Activated B cell treated with CpG ODN at 0.5 μM for 24 hours (primary cell): ENCODE measurements at regions not wholly inside any gene's neighbourhood (a gene's known extent, or its start where the extent isn't known, plus 50 kb on each side); places are given as distances from the start of the nearest gene placed in this dataset.

Source experiments
- ATAC-seq: fragments of 200-7000 bp; cut with Tn5 transposase; one replicate; pipeline ENCODE4 v1.10.0; 2021; ENCODE audit warnings: low read depth, mild to moderate bottlenecking, moderate library complexity
- CTCF ChIA-PET: fragments of 350-600 bp; sonication (Branson Sonifier 250); formaldehyde crosslinking; loops from one replicate; lab custom pipeline; 2021; ENCODE audit warnings: antibody characterized with exemption; lab: Charles Lee
- POLR2A ChIA-PET: fragments of 350-600 bp; sonication (Branson Sonifier 250); formaldehyde crosslinking; loops from one replicate; lab custom pipeline; 2021; ENCODE audit warnings: antibody characterized with exemption; lab: Charles Lee
- DNase-seq: peaks from one replicate; pipeline ENCODE4 v3.0.0; 2022
- H3K27ac Mint-ChIP-seq: one replicate; pipeline ENCODE4 v1.8.0; 2020; ENCODE audit warnings: mixed read lengths
- H3K27me3 Mint-ChIP-seq: one replicate; pipeline ENCODE4 v1.8.0; 2021; ENCODE audit warnings: mixed read lengths
- H3K36me3 Mint-ChIP-seq: one replicate; pipeline ENCODE4 v1.8.0; 2021; ENCODE audit warnings: low read depth, mixed read lengths
- H3K4me1 Mint-ChIP-seq: one replicate; pipeline ENCODE4 v1.8.0; 2021; ENCODE audit warnings: mixed read lengths
- H3K4me3 Mint-ChIP-seq: one replicate; pipeline ENCODE4 v1.8.0; 2020; ENCODE audit warnings: mild to moderate bottlenecking, mixed read lengths
- H3K9me3 Mint-ChIP-seq: one replicate; pipeline ENCODE4 v1.8.0; 2020; ENCODE audit warnings: mixed read lengths
- CTCF ChIP-seq: fragments of 200-600 bp; IDR thresholded peaks from one replicate; pipeline ENCODE4 v1.8.0; 2022; ENCODE audit warnings: antibody characterized with exemption, mild to moderate bottlenecking
- intact Hi-C: fragments of 100-400 bp; cut with micrococcal nuclease; formaldehyde crosslinking; loops from one replicate; pipeline ENCODE4 v1.15.1; 2024

GRCh38 chr11:116560589-116560988, 212.2 kb downstream of the BUD13 start:
- Mint-ChIP-seq H3K9me3 (peaks cover 9% of the 10 kb centered on the region), H3K4me3 (no peak overlapping the region), H3K36me3 (no peaks in the 10 kb centered on the region), H3K27me3 (peaks cover 5% of the 10 kb centered on the region), H3K27ac (no peak overlapping the region), H3K4me1 (no peaks in the 10 kb centered on the region)
- POLR2A ChIA-PET, result no interaction called here
- intact Hi-C loops, result no loop called here
- no peak for TF ChIP-seq CTCF
- CTCF ChIA-PET, result no interaction called here
- ATAC-seq, result no peak
- no peak for DNase-seq

- ChIA-PET CTCF (no interaction called here), POLR2A (no interaction called here)
- H3K27me3 Mint-ChIP-seq, result peaks cover 10% of the 10 kb centered on the region
- H3K36me3 Mint-ChIP-seq, result no peaks in the 10 kb centered on the region
- no peak for DNase-seq
- no peak overlapping the region for H3K27ac Mint-ChIP-seq
- H3K4me1 Mint-ChIP-seq, result no peaks in the 10 kb centered on the region
- H3K4me3 Mint-ChIP-seq, result no peak overlapping the region
- no peak for TF ChIP-seq CTCF
- peaks cover 5% of the 10 kb centered on the region for H3K9me3 Mint-ChIP-seq
- ATAC-seq, result no peak
- intact Hi-C loops, result no loop called here
These were observed 214.1 kb downstream of the BUD13 start for GRCh38 chr11:116558504-116559211.

DNA sequence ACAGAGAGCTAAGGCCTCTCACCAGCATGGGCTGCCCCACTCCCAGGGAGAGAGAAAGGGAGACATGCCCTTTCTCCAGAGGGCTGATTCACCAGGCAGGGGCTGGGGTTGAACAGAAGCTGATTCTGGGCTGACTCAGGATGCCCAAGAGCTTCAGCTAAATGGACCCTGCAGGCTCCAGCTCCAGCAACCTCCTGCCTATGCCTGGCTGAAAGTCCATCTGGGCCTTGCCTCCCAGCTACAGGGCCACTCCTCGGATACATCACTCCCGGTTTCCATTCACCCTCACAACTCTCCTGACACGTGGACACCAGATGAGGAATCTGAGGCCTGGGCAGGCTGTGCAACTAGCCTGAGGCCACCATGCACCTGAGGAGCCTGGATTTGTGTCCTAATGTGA, 215.5 kb downstream of the BUD13 start:
- H3K27me3 Mint-ChIP-seq, result peaks cover 10% of the 10 kb centered on the region
- intact Hi-C loops, result no loop called here
- no peaks in the 10 kb centered on the region for H3K36me3 Mint-ChIP-seq
- no peak overlapping the region for H3K27ac Mint-ChIP-seq
- POLR2A ChIA-PET, result no interaction called here
- no peaks in the 10 kb centered on the region for H3K4me1 Mint-ChIP-seq
- ATAC-seq (no peak), DNase-seq (no peak)
- no peak overlapping the region for H3K4me3 Mint-ChIP-seq
- peaks cover 5% of the 10 kb centered on the region for H3K9me3 Mint-ChIP-seq
- CTCF ChIA-PET, result no interaction called here
- no peak for TF ChIP-seq CTCF

DNA sequence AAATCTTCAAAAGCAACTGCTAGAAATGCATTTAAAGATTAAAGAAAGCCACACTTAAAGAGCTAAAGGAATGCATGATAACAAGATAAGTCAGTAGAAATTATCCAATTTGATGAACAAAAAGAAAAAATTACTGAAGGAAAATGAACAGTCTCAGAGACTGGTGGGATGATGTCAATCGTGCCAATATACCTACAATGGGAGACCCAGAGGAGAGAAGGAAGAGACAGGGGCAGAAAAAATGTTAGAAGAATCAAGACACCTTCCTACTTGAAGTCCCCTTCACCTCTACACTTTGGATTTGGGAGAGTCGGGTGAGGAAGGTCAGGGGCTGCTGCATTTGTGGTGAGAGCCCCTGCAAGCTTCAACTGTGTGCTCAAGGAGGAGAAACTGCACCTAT, 216.3 kb downstream of the BUD13 start:
- TF ChIP-seq CTCF, result no peak
- ChIA-PET CTCF (no interaction called here), POLR2A (no interaction called here)
- Mint-ChIP-seq H3K4me1 (no peaks in the 10 kb centered on the region), H3K4me3 (no peak overlapping the region), H3K9me3 (peaks cover 5% of the 10 kb centered on the region), H3K27ac (no peak overlapping the region), H3K27me3 (peaks cover 11% of the 10 kb centered on the region), H3K36me3 (no peaks in the 10 kb centered on the region)
- intact Hi-C loops, result no loop called here
- no peak for DNase-seq
- no peak for ATAC-seq

GRCh38 chr11:116553482-116553881, 219.3 kb downstream of the BUD13 start:
- Mint-ChIP-seq H3K4me1 (no peaks in the 10 kb centered on the region), H3K4me3 (no peak overlapping the region), H3K36me3 (no peaks in the 10 kb centered on the region), H3K9me3 (peaks cover 5% of the 10 kb centered on the region), H3K27me3 (peaks cover 12% of the 10 kb centered on the region), H3K27ac (no peak overlapping the region)
- DNase-seq (no peak), ATAC-seq (no peak)
- intact Hi-C loops, result no loop called here
- ChIA-PET POLR2A (no interaction called here), CTCF (no interaction called here)
- TF ChIP-seq CTCF, result no peak
